ENCODE measurements at regions not wholly inside any gene's neighbourhood (a gene's known extent, or its start where the extent isn't known, plus 50 kb on each side); places are given as distances from the start of the nearest gene placed in this dataset.
A peak's percentile ranks its signal among the peaks of the same experiment; 100 is the strongest.

DNA sequence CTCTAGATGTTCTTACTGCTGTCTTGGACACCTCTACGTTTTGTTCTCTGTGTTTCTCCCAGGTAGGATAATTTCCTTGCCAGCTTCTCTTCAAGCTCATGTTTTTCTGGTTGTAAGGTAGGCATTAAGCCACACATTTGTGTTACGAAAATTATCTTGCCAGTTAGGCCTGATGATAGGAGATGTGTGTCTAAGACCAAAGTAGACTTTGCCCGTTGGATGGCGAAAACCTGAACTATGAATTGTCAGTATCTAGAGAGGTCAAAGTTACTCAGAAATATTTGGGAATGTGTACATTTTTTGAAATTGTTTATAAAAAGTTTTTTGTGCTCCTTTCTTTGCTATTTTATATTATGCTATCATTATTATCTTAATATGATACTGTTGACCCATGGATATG is 72.8 kb downstream of the FHIP1A start:
- no peak overlapping the region for H3K27ac ChIP-seq (ENCODE audit: extremely low read length, insufficient read depth, low read length)
- peaks cover 16% of the 10 kb centered on the region for H3K4me1 ChIP-seq (ENCODE audit: insufficient read depth, low read length)
- no peak overlapping the region for H2AFZ ChIP-seq (ENCODE audit: low read length)
- no TSS peak for BruUV-seq (replicated peaks)
- H3K9me3 ChIP-seq (ENCODE audit: low read length), result no peaks in the 10 kb centered on the region
- ChIA-PET POLR2A (no interaction called here), CTCF (ENCODE audit: low intra/inter-chr PET ratio, low total read pairs) (no interaction called here)
- no peaks in the 10 kb centered on the region for H3K79me2 ChIP-seq (ENCODE audit: insufficient read depth, low read length)
- TF ChIP-seq HNF4A (CRISPR knock-in tag; IDR thresholded peaks at IDR 0.05), result peak; percentile 69
- TF ChIP-seq NCOR1 (IDR thresholded peaks at IDR 0.05; ENCODE audit: borderline replicate concordance, low read length), result peak; percentile 42; the same call in 1 of the 2 replicates
- no peak for TF ChIP-seq ISX (CRISPR knock-in tag; conservative IDR thresholded peaks at IDR 0.05)
- peak; percentile 35; the same call in 1 of the 2 replicates for TF ChIP-seq HNF4G (IDR thresholded peaks at IDR 0.05; ENCODE audit: borderline replicate concordance, low read depth, low read length)
- no peak for TF ChIP-seq HNF4G (CRISPR knock-in tag; IDR thresholded peaks at IDR 0.05; ENCODE audit: borderline replicate concordance, low read depth)
- no peak; the same call in 2 of the 3 replicates for ATAC-seq
- H4K20me1 ChIP-seq (ENCODE audit: insufficient read depth, low read length), result no peaks in the 10 kb centered on the region
- H3K36me3 ChIP-seq (replicated peaks in 1 of 2; ENCODE audit: control insufficient read depth in 1 of 2, insufficient read depth in 2 of 2, low read length in 2 of 2), result no peaks in the 10 kb centered on the region
- in situ Hi-C loops (cut with HindIII; ENCODE audit: extremely low pct_ligation_motif_present, low pct_unique_long_range_greater_than_20kb) (loop anchor here (10.0 kb wide), 1 partner anchor 123 kb away; no protein-coding TSS in a partner anchor), intact Hi-C loops (cut with micrococcal nuclease; ENCODE audit: unreplicated experiment) (no loop called here)
- peak; percentile 27 for DNase-seq (ENCODE audit: low spot score)
- no peaks in the 10 kb centered on the region for H3K27me3 ChIP-seq (ENCODE audit: control insufficient read depth in 1 of 2, insufficient read depth in 2 of 2, low read length in 2 of 2)
- H3K4me3 ChIP-seq (replicated peaks in 1 of 3; ENCODE audit: insufficient read depth in 1 of 3, low read depth in 2 of 3, low read length in 3 of 3), result no peak overlapping the region
- 49% methylated on average over 4 of the region's 4 CpGs for WGBS (ENCODE audit: low lambda C conversion rate)
- H3K4me2 ChIP-seq (ENCODE audit: low read depth, low read length), result no peak overlapping the region
- FAIRE-seq, result no peak
- H3K9ac ChIP-seq (ENCODE audit: insufficient read depth, low read depth, low read length), result no peak overlapping the region

DNA sequence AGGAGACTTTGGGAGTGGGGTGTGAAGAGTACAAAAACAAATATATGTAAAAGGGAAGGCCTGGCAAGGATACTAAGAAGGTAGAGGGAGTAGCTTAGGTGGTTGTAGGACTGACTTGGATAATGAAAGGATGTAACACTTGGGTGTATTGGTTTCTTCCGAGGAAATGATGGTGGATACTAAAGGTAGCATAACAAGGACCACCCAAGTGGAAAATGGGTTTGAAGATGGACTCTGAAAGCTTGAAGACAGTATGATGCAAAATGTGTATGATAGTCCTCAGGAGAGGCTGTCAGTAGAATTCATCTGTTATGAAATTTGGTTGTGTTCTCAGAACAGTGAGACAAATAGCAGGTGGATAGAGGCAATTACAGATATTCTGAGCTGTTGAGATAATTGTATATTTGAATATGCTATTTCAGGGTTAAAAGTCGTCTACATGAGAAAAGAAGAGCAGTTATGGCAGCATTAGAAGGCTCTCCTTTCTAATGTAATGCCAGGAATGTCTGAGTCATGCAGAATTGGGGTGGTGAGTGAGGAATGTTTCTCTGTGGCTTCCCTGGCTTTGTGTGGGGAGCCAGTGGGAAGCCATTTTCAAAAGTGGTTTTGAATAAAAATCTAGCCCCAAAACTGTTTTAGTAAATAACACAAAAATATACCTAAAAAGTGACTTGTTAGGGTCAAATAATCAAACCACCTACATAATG is 75.6 kb downstream of the FHIP1A start:
- no TSS peak for BruUV-seq (replicated peaks)
- no peaks in the 10 kb centered on the region for H3K27me3 ChIP-seq (ENCODE audit: control insufficient read depth in 1 of 2, insufficient read depth in 2 of 2, low read length in 2 of 2)
- in situ Hi-C loops (cut with HindIII; ENCODE audit: extremely low pct_ligation_motif_present, low pct_unique_long_range_greater_than_20kb), result loop anchor here (10.0 kb wide), 1 partner anchor 120 kb away; no protein-coding TSS in a partner anchor
- ChIA-PET CTCF (ENCODE audit: low intra/inter-chr PET ratio, low total read pairs) (no interaction called here), POLR2A (no interaction called here)
- ATAC-seq (no peak), FAIRE-seq (no peak), DNase-seq (ENCODE audit: low spot score) (peak; percentile 38)
- 68% methylated on average over 2 of the region's 2 CpGs for WGBS (ENCODE audit: low lambda C conversion rate)
- H3K4me1 ChIP-seq (ENCODE audit: insufficient read depth, low read length), result peaks cover 16% of the 10 kb centered on the region
- H3K27ac ChIP-seq (ENCODE audit: extremely low read length, insufficient read depth, low read length), result no peak overlapping the region
- TF ChIP-seq STAT5B (CRISPR knock-in tag; IDR thresholded peaks at IDR 0.05) (no peak), FOSL2 (CRISPR knock-in tag; IDR thresholded peaks at IDR 0.05) (peak; percentile 49; the same call in 1 of the 2 replicates), ZNF121 (CRISPR knock-in tag; IDR thresholded peaks at IDR 0.05) (no peak), SRSF9 (IDR thresholded peaks at IDR 0.05; ENCODE audit: borderline replicate concordance, insufficient read depth, low read depth, low read length, poor library complexity, severe bottlenecking) (no peak), ETV5 (CRISPR knock-in tag; IDR thresholded peaks at IDR 0.05; ENCODE audit: borderline replicate concordance) (no peak)
- no peaks in the 10 kb centered on the region for H3K36me3 ChIP-seq (replicated peaks in 1 of 2; ENCODE audit: control insufficient read depth in 1 of 2, insufficient read depth in 2 of 2, low read length in 2 of 2)
- H3K4me3 ChIP-seq (replicated peaks in 1 of 3; ENCODE audit: insufficient read depth in 1 of 3, low read depth in 2 of 3, low read length in 3 of 3), result no peak overlapping the region
- no peak overlapping the region for H3K4me2 ChIP-seq (ENCODE audit: low read depth, low read length)
- H3K9ac ChIP-seq (ENCODE audit: insufficient read depth, low read depth, low read length), result no peak overlapping the region
- intact Hi-C loops (cut with micrococcal nuclease; ENCODE audit: unreplicated experiment), result no loop called here
- no peak overlapping the region for H2AFZ ChIP-seq (ENCODE audit: low read length)
- no peaks in the 10 kb centered on the region for H3K9me3 ChIP-seq (ENCODE audit: low read length)
- H4K20me1 ChIP-seq (ENCODE audit: insufficient read depth, low read length), result no peaks in the 10 kb centered on the region
- H3K79me2 ChIP-seq (ENCODE audit: insufficient read depth, low read length), result no peaks in the 10 kb centered on the region
